ENCODE measurements at regions not wholly inside any gene's neighbourhood (a gene's known extent, or its start where the extent isn't known, plus 50 kb on each side); places are given as distances from the start of the nearest gene placed in this dataset.

DNA sequence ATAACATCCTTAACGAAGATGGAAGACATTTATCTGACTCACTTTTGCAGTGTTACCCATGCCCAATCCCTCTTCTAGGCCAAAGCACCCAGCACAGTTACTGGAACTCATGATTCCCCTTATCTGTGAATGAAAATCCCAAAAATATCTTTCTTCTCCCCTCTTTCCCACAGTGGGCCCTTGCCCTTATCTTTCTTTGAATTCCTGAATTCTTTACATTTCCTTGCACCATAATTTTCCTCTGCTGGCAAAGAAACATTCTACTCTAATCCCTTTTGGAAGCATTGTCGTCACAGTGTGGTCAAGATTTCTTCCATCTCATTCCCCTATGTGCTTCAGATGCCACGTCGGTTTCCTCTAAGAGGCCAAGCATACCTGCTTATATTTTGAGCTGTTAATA lies 135.9 kb upstream of the LIFR start:
- H3K4me3 Mint-ChIP-seq = no peak overlapping the region

DNA sequence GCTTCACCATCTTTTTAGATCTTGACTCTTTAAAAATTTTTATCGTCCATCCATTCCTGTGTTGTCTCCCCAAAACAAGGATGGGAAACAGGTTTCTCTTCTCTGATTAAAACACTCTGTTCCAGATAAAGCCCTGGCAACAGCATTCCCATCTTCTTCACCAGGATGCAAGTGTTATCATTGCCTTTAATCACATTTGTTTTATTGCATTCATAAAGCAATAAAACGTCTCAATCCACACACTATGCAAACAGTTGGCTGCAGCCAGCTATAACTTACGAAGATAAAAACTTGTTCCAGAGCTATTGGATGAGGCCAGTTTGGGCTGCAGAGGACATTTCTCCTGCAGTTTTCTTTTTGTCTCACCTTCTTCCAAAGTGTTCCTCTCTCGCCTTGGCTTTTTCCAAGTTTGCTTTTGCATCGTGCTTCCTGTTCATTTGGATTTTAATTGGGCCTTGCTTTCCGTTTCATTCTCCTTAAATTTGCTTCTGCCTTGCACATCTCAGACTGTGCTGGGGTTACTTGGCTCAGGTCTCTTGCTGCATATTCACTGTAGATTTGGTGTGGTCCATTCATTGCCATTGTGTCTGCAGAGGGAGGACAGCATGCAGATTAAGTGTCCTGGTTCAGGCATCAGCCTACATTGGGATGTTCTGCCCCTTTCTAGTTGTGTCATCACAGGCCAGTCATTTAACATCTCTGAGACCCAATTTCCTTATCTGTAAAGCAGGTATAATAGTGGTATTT lies 136.5 kb upstream of the LIFR start:
- no peaks in the 10 kb centered on the region for H3K36me3 Mint-ChIP-seq
- WGBS (ENCODE audit: insufficient coverage) = 66% methylated on average over 6 of the region's 6 CpGs

More for the DNA sequence above, 135.9 kb upstream of the LIFR start:
- H2AFZ ChIP-seq (ENCODE audit: insufficient read depth, low read depth, low read length, poor library complexity, severe bottlenecking) = no peak overlapping the region
- H3K27me3 ChIP-seq (ENCODE audit: control insufficient read depth in 2 of 2, insufficient read depth in 2 of 2, low read length in 2 of 2) = no peaks in the 10 kb centered on the region
- H3K4me1 ChIP-seq (ENCODE audit: control insufficient read depth in 1 of 2, insufficient read depth in 2 of 2, low read length in 2 of 2) = no peaks in the 10 kb centered on the region
- H3K4me2 ChIP-seq (replicated peaks; ENCODE audit: extremely low read depth, low read length, poor library complexity, severe bottlenecking) = no peak overlapping the region
- H3K36me3 Mint-ChIP-seq = no peaks in the 10 kb centered on the region
- H3K36me3 ChIP-seq (replicated peaks in 1 of 2; ENCODE audit: control insufficient read depth in 1 of 2, insufficient read depth in 2 of 2, low read length in 2 of 2) = no peaks in the 10 kb centered on the region
- H3K9ac ChIP-seq (ENCODE audit: insufficient read depth, low read length, poor library complexity, severe bottlenecking) = no peak overlapping the region
- peaks cover 0 to 5% (median 2%) of the 10 kb centered on the region in 7 donors for H3K9me3 Mint-ChIP-seq
- WGBS (ENCODE audit: insufficient coverage) = 92% methylated on average over 1 of the region's 4 CpGs
- peaks cover 0 to 4% (median 0%) of the 10 kb centered on the region in 3 donors for H3K27me3 Mint-ChIP-seq (ENCODE audit: low read depth in 3 of 3)
- no peaks in the 10 kb centered on the region for H3K9me3 ChIP-seq (replicated peaks in 1 of 2; ENCODE audit: control insufficient read depth in 1 of 2, insufficient read depth in 1 of 2, low read length in 2 of 2)
- H3K27ac ChIP-seq (ENCODE audit: low read depth in 1 of 2, low read length in 2 of 2) = no peak overlapping the region
- H4K20me1 ChIP-seq (ENCODE audit: insufficient read depth, low read length) = no peaks in the 10 kb centered on the region
- no peak for DNase-seq
- intact Hi-C loops (cut with micrococcal nuclease) = no loop called here
- H3K79me2 ChIP-seq (ENCODE audit: insufficient read depth, low read length) = no peaks in the 10 kb centered on the region
- TF ChIP-seq, protein P1, sequence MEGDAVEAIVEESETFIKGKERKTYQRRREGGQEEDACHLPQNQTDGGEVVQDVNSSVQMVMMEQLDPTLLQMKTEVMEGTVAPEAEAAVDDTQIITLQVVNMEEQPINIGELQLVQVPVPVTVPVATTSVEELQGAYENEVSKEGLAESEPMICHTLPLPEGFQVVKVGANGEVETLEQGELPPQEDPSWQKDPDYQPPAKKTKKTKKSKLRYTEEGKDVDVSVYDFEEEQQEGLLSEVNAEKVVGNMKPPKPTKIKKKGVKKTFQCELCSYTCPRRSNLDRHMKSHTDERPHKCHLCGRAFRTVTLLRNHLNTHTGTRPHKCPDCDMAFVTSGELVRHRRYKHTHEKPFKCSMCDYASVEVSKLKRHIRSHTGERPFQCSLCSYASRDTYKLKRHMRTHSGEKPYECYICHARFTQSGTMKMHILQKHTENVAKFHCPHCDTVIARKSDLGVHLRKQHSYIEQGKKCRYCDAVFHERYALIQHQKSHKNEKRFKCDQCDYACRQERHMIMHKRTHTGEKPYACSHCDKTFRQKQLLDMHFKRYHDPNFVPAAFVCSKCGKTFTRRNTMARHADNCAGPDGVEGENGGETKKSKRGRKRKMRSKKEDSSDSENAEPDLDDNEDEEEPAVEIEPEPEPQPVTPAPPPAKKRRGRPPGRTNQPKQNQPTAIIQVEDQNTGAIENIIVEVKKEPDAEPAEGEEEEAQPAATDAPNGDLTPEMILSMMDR (IDR thresholded peaks at IDR 0.05) = no peak
- H3K4me3 ChIP-seq (replicated peaks in 1 of 3; ENCODE audit: low read depth in 2 of 3, low read length in 3 of 3) = no peak overlapping the region
- H3K4me1 Mint-ChIP-seq = no peaks in the 10 kb centered on the region
- no peak overlapping the region for H3K27ac Mint-ChIP-seq

More for the DNA sequence above, 136.5 kb upstream of the LIFR start:
- Histone ChIP-seq H3K4me3 (replicated peaks in 1 of 3; ENCODE audit: low read depth in 2 of 3, low read length in 3 of 3) (no peak overlapping the region), H4K20me1 (ENCODE audit: insufficient read depth, low read length) (no peaks in the 10 kb centered on the region), H3K27ac (ENCODE audit: low read depth in 1 of 2, low read length in 2 of 2) (no peak overlapping the region), H3K4me2 (replicated peaks; ENCODE audit: extremely low read depth, low read length, poor library complexity, severe bottlenecking) (no peak overlapping the region), H3K9ac (ENCODE audit: insufficient read depth, low read length, poor library complexity, severe bottlenecking) (no peak overlapping the region), H3K4me1 (ENCODE audit: control insufficient read depth in 1 of 2, insufficient read depth in 2 of 2, low read length in 2 of 2) (no peaks in the 10 kb centered on the region), H2AFZ (ENCODE audit: insufficient read depth, low read depth, low read length, poor library complexity, severe bottlenecking) (no peak overlapping the region), H3K79me2 (ENCODE audit: insufficient read depth, low read length) (no peaks in the 10 kb centered on the region), H3K27me3 (ENCODE audit: control insufficient read depth in 2 of 2, insufficient read depth in 2 of 2, low read length in 2 of 2) (no peaks in the 10 kb centered on the region), H3K36me3 (replicated peaks in 1 of 2; ENCODE audit: control insufficient read depth in 1 of 2, insufficient read depth in 2 of 2, low read length in 2 of 2) (no peaks in the 10 kb centered on the region), H3K9me3 (replicated peaks in 1 of 2; ENCODE audit: control insufficient read depth in 1 of 2, insufficient read depth in 1 of 2, low read length in 2 of 2) (no peaks in the 10 kb centered on the region)
- DNase-seq = no peak
- TF ChIP-seq, protein P1 (IDR thresholded peaks at IDR 0.05) = no peak
- intact Hi-C loops (cut with micrococcal nuclease) = no loop called here
- peaks cover 0 to 5% (median 2%) of the 10 kb centered on the region in 7 donors for H3K9me3 Mint-ChIP-seq
- H3K27ac Mint-ChIP-seq = no peak overlapping the region
- peaks cover 0 to 4% (median 0%) of the 10 kb centered on the region in 3 donors for H3K27me3 Mint-ChIP-seq (ENCODE audit: low read depth in 3 of 3)
- no peaks in the 10 kb centered on the region for H3K4me1 Mint-ChIP-seq
- no peak overlapping the region for H3K4me3 Mint-ChIP-seq

Measured in CD14-positive monocyte (primary cell).